NCI-H345 (cell line): ENCODE measurements at regions not wholly inside any gene's neighbourhood (a gene's known extent, or its start where the extent isn't known, plus 50 kb on each side); places are given as distances from the start of the nearest gene placed in this dataset.
"Not testable (repeated sequence)": the region's sequence is repeated elsewhere in the genome, so short reads cannot be mapped to it uniquely, and the experiment has no call there.

Experiments used
- DNase-seq: peaks from one replicate; lab custom pipeline; 2025; lab: John Stamatoyannopoulos, UW

GRCh38 chr6:68059899-68060298 lies 575.2 kb upstream of the ADGRB3 start:
- DNase-seq, result no peak

GRCh38 chr6:68059261-68059660 lies 575.8 kb upstream of the ADGRB3 start:
- DNase-seq, result no peak

- not testable (repeated sequence) for DNase-seq
These were observed 578.5 kb upstream of the ADGRB3 start for GRCh38 chr6:68056596-68056995.

- DNase-seq, result no peak
These were observed 580.3 kb upstream of the ADGRB3 start for GRCh38 chr6:68054756-68055155.

GRCh38 chr6:68053805-68054373 lies 581.2 kb upstream of the ADGRB3 start:
- no peak for DNase-seq

GRCh38 chr6:68052234-68052633 lies 582.8 kb upstream of the ADGRB3 start:
- DNase-seq, result no peak

GRCh38 chr6:68049562-68049961 lies 585.5 kb upstream of the ADGRB3 start:
- DNase-seq, result no peak

- DNase-seq, result no peak
These were observed 588.3 kb upstream of the ADGRB3 start for GRCh38 chr6:68046756-68047155.

GRCh38 chr6:68046302-68046701 lies 588.8 kb upstream of the ADGRB3 start:
- DNase-seq, result no peak

- DNase-seq, result no peak
These were observed 589.9 kb upstream of the ADGRB3 start for GRCh38 chr6:68045193-68045592.

- no peak for DNase-seq
These were observed 590.8 kb upstream of the ADGRB3 start for GRCh38 chr6:68044264-68044663.

- DNase-seq, result no peak
These were observed 592.0 kb upstream of the ADGRB3 start for GRCh38 chr6:68043122-68043398.

- no peak for DNase-seq
These were observed 592.6 kb upstream of the ADGRB3 start for GRCh38 chr6:68042339-68043121.

- no peak for DNase-seq
These were observed 594.3 kb upstream of the ADGRB3 start for GRCh38 chr6:68040780-68041179.

GRCh38 chr6:68040312-68040778 lies 594.7 kb upstream of the ADGRB3 start:
- no peak for DNase-seq

GRCh38 chr6:68039641-68040311 lies 595.3 kb upstream of the ADGRB3 start:
- DNase-seq, result no peak

- DNase-seq, result no peak
These were observed 596.2 kb upstream of the ADGRB3 start for GRCh38 chr6:68038815-68039408.

- DNase-seq, result no peak
These were observed 602.9 kb upstream of the ADGRB3 start for GRCh38 chr6:68032217-68032616.

- DNase-seq, result no peak
These were observed 604.0 kb upstream of the ADGRB3 start for GRCh38 chr6:68031054-68031453.

- DNase-seq, result no peak
These were observed 608.6 kb upstream of the ADGRB3 start for GRCh38 chr6:68026483-68026882.

GRCh38 chr6:68025764-68026163 lies 609.3 kb upstream of the ADGRB3 start:
- DNase-seq, result no peak

GRCh38 chr6:68024570-68025269 lies 610.4 kb upstream of the ADGRB3 start:
- no peak for DNase-seq
